HG02884 (cell line): ENCODE measurements at regions not wholly inside any gene's neighbourhood (a gene's known extent, or its start where the extent isn't known, plus 50 kb on each side); places are given as distances from the start of the nearest gene placed in this dataset.

Source experiments
- ATAC-seq: cut with Tn5 transposase; IDR thresholded peaks from one replicate; pipeline ENCODE4 v1.9.1; 2021; ENCODE audit warnings: mild to moderate bottlenecking, moderate library complexity; ENCODE audit not compliant: unreplicated experiment

- ATAC-seq = no peak
Observed at GRCh38 chr3:28792604-28793003, 444.0 kb upstream of the AZI2 start.

DNA sequence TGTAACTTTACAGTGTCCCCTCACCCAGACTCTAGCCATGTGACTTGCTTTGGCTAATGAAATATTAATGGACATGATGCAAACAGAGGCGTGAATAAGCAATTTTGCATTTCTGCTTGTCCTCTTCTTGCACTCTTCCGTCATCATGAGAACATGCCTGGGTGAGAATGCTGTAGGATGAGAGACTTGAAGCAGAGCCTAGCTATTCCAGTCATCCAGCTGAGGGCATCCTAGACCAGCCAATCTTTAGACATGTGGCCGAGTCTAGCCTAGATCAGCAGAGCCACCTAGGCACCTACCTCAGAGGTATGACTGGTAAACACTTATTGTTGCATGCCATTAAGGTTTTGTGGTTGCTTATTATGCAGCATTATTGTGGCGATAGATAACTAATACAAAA, 450.5 kb upstream of the AZI2 start:
- ATAC-seq = no peak

GRCh38 chr3:28800203-28800602, 451.6 kb upstream of the AZI2 start:
- ATAC-seq = no peak

DNA sequence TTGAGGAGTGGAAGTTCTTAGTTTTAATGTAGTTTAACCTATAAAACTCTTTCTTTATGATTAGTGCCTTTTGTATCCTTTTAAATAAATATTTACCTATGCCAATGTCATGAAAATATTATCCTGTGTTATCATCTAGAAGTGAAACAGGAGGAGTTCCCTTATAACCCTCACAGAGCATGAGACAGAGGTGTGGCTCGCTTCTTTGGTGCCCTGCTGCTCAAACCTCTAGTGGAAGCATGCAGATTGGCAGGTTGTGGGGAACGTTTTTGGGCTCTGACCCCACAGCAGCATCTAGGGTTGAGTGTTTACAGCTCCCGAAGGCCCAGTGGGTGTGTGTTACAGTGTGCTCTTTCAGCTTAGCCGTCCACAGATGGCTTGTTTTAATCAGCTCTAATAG, 459.4 kb upstream of the AZI2 start:
- ATAC-seq = no peak

DNA sequence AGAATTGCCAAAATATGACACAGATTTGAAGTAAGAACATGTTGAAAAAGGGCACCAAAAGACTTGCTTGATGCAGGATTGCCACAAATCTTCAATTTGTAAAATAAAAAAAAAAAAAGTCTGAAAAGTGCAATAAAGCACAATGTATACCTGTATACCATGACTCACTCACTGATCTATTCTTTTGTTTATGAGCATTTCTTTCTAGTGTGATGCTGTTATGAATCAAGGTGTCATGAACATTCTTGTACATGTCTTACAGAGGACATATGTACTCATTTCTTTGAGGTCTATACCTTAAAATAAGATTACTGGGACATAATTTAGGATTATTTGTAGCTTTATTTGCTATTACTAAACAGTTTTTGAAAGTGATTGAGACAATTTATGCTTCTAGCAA, 464.9 kb upstream of the RBMS3 start:
- no peak for ATAC-seq

DNA sequence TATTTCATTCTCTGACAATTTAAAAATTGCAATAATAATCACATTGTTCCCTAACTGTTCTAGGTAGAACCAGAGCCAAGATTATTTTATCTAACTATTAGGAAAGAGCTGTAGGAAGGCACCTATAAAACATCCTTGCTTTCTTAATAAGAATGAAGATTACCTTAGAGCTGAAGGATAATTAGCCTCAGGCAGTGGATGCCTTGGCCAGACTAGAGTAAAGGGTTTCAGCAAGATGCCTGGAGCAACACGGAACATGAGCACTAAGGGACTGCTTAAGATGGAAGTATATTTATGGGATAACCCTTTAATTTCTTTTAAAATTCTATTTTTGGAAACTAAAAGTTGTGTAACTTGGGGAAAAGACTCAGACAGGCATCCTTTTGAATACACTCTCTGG, 456.6 kb upstream of the RBMS3 start:
- ATAC-seq = no peak

GRCh38 chr3:28826840-28827239, 454.0 kb upstream of the RBMS3 start:
- no peak for ATAC-seq

GRCh38 chr3:28835249-28835648, 445.6 kb upstream of the RBMS3 start:
- no peak for ATAC-seq

- ATAC-seq = no peak
Observed at GRCh38 chr3:28835751-28836150, 445.1 kb upstream of the RBMS3 start.

DNA sequence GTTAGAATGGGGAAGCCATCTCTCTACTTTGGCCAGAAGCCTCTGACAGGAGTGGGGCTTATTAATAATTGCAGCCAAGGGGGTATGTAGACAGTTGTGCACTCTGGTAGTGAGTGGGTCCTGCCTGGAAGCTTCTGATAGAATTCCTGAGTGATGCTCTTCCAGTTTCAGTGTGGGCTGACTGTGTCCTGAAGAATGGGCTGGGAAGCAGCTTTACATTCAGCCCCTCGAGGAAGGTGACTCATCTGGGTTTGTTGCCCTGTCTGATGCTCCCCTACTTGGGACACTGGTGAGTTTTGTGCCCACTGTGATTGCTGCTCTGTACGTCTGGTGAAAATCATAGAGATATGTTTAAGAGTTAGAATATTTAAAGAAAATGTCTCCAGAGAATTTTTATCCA, 444.7 kb upstream of the RBMS3 start:
- no peak for ATAC-seq

GRCh38 chr3:28840976-28841376, 439.9 kb upstream of the RBMS3 start:
- no peak for ATAC-seq

DNA sequence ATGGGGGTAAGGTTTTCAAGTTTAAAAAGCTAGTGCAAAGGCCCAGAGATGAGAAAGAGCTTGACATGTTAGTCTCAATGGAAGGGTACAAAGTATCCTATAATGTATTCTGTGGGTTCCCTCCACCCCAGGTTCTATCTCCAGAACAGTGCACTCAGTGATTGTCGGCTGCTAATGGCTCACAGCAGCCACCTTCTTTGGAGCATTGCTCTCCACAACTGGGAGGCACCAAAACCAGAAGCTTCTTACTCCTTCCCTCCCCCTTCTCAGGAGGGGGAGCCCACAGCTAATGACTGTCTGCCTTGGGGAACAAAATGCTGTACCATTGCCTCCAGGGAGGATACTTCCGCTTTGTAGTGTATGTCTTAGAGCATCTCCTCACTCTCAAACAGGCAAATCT, 439.4 kb upstream of the RBMS3 start:
- no peak for ATAC-seq

- no peak for ATAC-seq
Observed at GRCh38 chr3:28844298-28845005, 436.4 kb upstream of the RBMS3 start.

DNA sequence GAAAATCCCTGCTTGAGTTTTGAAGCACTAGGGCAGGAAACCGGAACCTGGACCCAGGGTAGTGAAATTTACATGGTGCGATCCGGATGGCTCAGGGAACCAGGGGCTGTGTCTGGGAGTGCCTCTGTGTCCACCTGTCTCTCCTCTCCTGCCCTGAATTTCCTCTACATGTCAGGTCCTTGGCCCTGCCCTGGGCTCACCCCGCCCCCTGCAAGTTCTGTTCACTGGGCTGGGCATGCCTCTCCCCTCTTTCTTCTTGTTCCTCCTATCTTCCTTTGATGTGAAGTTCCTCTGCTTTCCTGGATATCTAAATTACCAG, 435.9 kb upstream of the RBMS3 start:
- ATAC-seq = no peak

DNA sequence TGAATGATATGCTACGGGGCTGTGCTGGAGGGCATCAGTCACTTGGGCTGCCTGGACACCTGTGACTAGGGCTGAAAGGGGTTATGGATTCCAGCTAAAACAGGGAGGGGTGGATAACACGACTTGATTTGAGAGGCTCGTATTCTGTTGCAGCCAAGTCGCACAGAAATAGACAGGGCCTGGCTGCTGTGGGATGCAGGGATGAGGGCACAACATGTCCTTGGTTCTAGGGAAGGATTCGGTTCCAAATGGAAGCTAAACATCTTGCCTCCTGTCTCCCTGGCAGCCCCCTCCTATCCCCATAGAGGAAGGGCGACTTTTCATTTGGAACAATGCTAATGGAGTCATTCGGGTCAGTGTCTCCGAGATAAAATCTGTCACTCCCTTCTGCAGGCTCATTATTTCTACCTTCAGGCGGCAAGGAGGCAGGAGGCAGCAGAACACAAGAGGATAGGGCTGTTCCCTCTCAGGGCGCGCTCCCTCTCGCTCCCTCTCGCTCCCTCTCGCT, 433.8 kb upstream of the RBMS3 start:
- ATAC-seq = no peak

DNA sequence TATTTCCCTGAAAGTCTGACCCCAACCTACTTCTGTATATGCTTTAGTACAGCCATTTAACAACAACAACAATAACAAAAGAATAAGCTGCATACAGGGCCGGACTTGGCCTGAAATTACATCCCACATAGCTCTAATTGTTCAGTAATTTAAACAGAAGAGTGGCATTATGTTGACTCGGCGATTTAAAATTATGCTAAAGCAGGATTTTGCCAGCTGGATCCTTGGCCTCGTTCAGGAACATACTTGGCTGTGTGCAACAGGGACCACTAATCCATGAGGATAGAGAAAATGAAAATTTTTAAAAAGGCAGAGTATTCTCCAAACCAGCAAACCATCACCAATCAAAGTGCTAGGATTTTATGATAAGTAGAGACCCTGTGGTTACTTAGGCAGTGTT, 433.1 kb upstream of the RBMS3 start:
- no peak for ATAC-seq

DNA sequence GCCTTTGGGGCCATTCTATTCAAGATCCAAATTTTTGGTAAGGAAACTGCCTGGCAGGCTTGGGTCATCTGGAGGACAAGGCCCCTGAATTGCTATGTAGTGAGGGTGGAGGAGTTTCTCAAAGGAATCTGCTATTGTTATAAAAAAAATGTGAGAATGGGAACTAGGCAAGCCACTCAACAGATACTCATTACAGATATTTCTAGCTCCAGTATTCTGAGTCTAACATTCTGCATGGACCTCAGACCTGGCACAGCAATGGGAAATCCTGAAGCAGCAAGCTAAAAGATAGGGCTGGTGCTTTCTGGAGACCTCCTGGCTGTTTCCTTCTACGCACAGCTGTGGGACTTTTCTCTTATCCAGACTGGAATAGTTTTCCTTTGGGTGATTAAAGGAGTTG, 430.7 kb upstream of the RBMS3 start:
- no peak for ATAC-seq

GRCh38 chr3:28853830-28854229, 427.0 kb upstream of the RBMS3 start:
- no peak for ATAC-seq

DNA sequence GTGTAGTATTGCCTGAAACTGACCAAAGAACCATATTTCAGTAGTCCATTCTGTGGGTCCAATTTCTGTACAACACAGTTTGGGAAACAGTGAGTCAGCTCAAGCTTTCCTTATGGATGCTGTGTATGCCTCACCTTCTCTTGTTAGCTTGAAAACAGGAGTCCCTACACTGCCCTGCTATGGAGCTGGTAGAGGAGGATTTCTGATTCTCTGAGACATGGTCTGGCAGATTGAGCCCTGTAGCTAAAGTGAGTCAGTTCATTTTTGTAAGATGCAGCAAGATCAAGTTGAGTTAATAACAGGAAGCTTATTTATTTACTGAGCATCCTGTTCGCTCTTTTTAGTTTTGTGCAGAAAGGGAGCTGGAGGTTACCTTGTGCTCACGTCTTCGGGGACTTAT, 424.1 kb upstream of the RBMS3 start:
- no peak for ATAC-seq

GRCh38 chr3:28859897-28860296, 421.0 kb upstream of the RBMS3 start:
- no peak for ATAC-seq

GRCh38 chr3:28860307-28860706, 420.6 kb upstream of the RBMS3 start:
- no peak for ATAC-seq

DNA sequence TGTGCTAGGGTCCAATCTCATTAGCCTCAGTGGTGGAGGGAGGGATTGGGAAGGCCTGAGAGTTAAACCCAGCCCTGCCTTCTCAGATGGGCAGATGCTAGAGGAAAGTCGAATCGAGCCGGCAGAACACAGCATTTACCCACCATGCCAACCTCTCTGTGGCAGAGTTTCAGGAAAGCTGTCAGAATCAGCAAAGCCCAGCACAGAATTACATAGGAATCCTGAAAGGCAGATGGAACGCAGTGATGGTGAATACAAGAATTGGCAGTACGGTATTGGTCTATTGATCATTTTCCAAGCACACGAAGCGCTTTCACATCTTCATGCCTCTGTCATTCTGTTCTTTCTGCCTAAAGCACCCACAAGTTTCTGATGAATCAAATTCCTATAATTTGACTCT, 417.7 kb upstream of the RBMS3 start:
- ATAC-seq = no peak

DNA sequence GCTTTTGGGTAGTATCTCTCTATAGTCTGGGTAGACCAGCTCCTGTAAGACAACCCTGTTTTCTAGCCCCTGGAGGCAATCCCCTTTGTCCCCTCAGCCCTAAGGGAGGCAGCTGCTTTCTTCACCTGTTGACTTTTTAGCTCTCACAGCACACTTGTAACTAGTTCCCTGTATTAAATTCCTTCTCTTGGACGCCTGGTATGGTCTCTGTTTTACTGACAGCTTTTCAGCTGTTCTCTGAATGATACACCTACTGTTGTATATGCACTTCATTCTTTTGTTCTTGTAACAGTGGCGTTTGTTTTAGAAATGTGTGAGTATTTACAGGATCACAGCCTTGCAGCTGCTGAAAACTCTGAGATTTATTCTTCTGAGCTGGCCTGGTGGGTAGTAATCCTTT, 413.0 kb upstream of the RBMS3 start:
- ATAC-seq = no peak
